ENCODE measurements at regions not wholly inside any gene's neighbourhood (a gene's known extent, or its start where the extent isn't known, plus 50 kb on each side); places are given as distances from the start of the nearest gene placed in this dataset.
"Not testable (repeated sequence)": the region's sequence is repeated elsewhere in the genome, so short reads cannot be mapped to it uniquely, and the experiment has no call there.

DNA sequence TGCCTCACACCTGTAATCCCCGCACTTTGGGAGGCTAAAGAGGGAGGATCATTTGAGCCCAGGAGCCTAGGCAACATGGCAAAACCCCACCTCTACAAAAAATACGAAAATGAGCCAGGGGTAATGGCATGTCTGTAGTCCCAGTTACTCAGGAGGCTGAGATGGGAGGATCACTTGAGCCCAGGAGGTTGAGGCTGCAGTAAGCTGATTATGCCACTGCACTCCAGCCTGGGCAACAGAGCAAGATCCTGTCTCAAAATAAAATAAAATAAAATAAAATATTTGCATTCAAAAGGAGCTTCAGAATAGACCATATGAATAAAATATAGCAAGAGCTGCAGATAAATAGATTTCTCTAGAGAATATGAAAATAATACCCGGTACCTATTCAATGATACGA is 71.5 kb upstream of the ATF7IP2 start:
- no peak for DNase-seq (ENCODE audit: low read depth)

DNA sequence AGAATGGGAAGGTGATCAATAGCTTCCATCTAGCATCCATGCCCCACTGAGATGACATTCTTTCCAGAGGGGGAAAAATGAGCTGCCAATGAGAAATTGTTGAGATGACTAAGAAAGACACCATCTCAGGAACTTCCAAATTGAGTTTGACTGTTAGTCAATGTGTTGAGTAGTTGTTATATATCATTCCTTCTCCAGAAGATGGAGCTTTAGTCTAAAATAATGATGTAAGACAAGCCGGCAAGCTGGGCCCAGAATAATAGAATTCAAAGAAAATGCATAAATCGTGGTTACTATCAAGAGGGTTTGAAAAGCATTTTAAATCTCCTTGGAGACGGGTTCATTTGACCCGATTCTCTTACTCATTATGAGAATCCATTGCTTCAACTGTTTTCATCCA is 71.0 kb upstream of the ATF7IP2 start:
- DNase-seq (ENCODE audit: low read depth): no peak

DNA sequence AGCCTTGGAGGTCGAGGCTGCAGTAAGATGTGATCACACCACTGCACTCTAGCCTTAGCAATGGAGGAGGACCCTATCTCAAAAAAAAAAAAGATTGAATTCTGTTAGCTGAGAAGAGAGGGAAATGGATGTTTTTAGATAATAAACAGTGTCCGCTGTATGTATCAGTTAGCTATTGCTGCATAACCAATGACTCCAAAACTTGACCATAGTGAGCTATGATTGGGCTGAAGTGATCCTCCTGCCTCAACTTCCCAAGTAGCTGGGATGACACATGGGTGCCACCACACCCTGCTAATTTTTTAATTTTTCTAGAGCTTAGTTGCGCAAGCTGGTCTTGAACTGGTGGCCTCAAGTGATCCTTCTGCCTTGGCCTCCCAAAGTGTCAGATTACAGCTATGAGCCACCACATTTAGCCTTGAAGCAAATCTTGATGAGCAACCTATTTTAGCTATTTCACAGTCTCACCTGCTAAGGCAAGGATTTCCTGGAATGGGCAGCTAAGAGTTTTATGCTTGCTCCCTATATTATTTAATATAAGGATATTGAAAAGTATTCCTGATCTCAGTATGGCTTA is 68.3 kb upstream of the ATF7IP2 start:
- no peak for DNase-seq (ENCODE audit: low read depth)

DNA sequence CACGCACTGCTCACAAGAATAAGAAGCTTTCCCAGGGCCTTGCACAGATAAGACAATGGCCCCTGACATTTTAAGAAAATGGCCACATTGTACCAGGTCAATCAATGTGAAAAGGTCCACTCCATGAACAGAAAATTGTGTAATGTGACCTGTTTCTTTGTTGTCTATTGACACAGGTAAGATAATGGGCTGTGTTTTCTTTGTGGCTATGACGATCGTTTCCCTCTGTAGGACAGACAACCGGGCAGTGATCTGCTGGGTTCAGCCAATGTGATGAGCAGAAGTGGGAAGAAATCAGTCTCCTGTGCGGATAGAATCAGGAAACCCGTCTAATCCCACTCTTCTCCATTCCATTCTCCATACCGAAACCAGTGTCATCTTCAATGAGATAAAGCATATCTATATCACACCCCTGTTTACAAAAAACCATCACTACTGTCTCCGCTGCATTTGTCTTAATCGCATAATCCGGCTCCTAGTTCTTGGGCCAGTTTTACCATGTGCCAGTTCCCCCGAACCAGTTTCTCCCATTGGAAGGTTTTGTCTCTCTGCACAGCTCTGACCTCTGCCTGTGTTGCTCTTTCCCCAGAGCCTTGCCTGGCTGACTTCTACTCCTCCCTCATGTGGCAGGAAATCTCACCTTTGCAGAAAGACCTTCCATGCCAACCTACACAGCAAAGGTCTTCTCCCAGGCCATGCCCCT is 66.9 kb upstream of the ATF7IP2 start:
- DNase-seq (ENCODE audit: low read depth): no peak

DNA sequence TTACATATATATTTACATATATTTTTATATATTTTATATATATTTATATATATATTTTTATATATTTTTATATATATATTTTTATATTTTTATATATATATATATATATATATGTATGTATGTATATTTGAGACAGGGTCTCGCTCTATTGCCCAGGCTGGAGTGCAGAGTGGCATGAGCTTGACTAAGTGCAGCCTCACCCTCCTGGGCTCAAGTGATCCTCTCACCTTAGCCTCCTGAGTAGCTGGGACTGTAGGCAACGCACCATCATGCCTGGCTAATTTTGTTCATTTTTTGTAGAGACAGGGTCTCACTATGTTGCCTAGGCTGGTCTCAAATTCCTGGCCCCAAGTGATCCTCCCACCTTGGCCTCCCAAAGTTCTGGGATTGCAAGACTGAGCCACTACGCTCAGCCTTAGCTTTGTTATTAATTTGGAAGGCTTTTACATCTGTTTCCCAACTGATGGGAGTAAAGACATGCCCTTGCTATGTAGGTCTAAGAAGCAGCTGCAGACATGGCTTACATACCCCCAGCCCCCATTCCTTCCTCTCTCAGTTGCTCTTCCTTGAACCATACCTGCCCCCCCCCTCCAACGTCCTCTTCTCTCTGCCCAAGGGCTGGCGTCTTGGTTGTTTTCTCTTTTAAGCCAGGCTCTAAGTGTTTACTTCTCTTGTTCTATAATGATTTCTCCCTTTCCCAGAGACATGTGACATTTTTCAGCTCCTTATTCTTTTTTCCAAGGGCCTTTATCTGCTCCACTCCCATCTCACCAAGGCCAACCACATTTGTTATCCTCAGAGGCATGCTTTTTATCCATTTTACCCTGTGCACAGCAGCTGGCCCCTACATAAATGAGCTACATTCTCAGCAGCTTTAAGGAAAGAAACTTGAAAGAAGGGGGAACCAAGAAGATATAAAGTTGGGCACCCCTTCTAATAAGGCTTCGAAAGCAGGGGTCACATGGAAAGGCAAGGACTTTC is 64.2 kb upstream of the ATF7IP2 start:
- DNase-seq (ENCODE audit: low read depth): no peak

DNA sequence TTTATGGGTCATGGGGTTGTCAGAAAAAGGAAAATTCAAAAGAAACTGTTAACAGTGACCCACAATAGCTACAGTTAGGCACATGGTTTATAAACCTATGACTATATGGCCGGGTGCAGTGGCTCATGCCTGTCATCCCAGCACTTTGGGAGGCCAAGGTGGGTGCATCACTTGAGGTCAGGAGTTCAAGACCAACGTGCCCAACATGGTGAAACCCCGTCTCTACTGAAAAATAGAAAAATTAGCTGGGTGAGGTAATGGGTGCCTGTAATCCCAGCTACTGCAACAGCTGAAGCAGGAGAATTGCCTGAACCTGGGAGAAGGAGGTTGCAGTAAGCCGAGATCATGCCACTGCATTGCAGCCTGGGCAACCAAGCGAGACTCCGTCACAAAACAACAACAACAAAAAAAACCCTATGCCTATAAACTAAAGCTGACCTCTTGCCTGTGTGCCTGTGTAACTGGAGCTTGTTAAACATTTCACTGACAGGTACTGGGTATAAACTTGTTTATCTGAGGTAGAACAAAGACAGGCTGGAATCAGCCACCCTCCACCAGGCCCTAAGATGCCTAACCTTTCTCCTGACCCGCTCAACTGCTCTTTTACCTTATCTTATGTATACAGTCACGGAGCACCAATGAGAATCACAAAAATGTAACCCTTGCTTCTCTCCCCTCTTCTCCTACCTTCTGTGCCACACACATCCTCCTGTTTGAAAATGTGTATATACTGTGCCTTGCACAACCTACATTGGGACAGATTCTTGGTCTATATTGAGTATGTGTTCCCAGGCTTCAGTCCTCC is 62.9 kb upstream of the ATF7IP2 start:
- no peak for DNase-seq (ENCODE audit: low read depth)

DNA sequence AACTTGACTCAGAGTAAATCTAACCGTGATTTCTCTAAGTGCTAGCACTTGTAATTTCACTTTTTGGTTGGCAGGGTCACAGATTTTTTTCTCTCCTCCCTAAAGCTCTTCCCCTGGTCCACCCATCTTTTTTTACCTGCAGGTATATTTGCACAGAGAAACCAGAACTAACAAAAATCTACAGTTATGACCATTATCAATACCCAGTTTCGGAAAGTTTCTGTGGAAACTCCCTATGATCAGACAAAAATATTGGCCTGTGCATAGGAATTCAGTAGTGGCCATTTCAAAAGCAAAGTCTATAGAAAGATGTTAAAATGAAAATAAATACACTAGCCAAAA is 62.4 kb upstream of the ATF7IP2 start:
- no peak for DNase-seq (ENCODE audit: low read depth)

DNA sequence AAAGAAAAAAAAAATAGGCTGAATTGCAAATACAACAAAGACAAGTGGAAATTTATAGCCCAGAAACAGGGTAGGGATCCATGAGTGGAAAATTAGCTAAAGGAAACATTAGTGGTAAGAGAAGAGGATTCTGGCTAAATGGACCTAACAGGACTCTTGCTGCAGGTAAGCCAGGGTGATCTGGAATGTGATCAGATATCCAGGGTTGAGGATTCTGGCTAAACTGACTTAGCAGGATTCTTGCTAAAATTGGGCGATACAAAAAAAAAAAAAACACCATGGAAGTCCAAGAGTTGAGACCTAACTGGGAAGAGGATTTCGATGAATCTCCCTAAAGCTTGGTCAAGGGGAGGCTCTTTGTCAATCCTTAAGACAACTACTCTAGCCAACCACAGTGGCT is 61.7 kb upstream of the ATF7IP2 start:
- DNase-seq (ENCODE audit: low read depth): no peak

DNA sequence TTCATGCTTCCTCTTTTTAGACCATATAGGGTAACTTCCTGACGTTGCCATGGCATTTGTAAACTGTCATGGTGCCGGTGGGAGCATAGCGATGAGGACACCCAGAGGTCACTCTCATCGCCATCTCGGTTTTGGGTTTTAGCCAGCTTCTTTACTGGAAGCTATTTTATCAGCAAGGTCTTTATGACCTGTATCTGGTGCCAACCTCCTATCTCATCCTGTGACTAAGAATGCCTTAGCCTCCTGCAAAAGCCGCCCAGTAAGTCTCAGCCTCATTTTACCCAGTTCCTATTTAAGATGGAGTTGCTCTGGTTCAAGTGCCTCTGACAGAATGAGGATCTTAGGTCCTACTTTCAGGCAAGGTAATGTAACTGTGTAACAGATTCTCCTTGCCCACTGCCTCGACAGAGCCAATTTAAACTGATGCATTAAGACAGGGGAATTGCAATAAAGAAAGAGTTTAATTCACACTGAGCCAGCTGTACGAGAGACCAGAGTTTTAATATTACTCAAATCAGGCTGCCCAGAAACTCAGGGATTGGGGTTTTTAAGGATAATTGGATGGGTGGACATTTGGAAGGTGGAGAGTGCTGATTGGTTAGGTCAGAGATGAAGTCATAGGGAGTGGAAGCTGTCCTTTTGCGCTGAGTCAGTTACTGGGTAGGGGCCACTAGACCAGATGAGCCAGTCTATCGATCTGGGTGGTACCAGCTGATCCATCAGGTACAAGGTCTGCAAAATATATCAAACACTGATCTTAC is 59.9 kb upstream of the ATF7IP2 start:
- DNase-seq (ENCODE audit: low read depth): no peak

DNA sequence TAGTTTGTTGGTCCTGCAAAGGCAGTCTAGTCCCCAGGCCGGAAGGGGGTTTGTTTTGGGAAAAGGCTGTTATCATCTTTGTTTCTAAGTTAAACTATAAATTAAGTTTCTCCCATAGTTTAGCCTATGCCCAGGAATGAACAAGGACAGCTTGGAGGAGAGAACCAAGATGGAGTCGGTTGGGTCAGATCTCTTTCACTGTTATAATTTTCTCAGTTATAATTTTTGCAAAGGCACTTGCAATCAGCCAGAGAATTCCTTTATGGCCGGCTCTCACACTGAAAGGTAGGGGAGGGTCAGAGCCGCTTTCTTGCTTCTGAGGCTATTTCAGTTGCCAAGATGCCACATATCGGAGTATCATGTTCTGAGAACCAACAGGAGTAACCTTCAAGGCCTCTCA is 59.2 kb upstream of the ATF7IP2 start:
- no peak for DNase-seq (ENCODE audit: low read depth)

DNA sequence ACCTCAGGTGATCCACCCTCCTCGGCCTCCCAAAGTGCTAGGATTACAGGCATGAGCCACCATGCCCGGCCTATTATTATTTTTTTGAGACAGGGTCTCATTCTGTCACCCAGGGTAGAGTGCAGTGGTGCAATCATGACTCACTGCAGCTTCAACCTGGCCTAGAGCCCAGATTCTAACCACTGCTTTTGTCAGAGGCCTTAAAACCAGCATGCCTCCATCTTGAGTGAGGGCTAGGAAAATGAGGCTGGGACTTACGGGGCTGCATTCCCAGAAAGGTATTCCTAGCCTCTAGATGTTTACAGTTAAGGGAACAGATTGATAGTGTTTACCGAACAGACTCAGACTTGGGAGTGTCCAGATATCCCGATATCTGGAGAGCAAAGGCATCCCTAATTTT is 57.6 kb upstream of the ATF7IP2 start:
- not testable (repeated sequence) for DNase-seq (ENCODE audit: low read depth)

DNA sequence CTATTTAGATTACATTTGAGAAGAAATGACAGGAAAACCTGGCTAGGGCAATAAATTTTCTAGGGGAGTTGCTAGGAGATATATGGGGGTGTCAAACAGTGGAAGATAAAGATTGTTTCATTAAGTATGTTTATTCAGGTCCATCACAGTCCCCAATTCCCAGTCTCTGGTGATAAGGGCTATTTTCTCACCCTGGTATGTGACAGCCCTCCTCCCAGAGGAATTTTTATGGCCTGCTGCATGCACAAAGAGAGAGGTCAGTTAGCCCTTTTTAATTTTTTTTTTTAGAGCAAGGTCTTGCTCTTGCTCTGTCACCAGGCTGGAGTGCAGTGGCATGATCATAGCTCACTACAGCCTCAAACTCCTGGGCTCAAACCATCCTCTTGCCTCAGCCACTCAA is 53.6 kb upstream of the ATF7IP2 start:
- no peak for DNase-seq (ENCODE audit: low read depth)

DNA sequence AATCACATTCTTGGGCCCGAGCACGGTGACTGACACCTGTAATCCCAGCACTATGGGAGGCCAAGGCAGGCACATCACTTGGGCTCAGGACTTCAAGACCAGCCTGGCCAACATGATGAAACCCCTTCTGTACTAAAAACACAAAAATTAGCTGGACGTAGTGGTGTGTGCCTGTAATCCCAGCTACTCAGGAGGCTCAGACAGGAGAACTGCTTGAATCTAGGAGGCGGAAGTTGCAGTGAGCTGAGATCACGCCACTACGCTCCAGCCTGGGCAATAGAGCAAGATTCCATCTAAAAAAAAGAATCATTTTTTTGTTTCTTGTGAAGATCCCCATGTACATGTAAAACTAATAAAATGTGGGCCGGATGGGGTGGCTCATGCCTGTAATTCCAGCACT is 53.1 kb upstream of the ATF7IP2 start:
- no peak for DNase-seq (ENCODE audit: low read depth)

DNA sequence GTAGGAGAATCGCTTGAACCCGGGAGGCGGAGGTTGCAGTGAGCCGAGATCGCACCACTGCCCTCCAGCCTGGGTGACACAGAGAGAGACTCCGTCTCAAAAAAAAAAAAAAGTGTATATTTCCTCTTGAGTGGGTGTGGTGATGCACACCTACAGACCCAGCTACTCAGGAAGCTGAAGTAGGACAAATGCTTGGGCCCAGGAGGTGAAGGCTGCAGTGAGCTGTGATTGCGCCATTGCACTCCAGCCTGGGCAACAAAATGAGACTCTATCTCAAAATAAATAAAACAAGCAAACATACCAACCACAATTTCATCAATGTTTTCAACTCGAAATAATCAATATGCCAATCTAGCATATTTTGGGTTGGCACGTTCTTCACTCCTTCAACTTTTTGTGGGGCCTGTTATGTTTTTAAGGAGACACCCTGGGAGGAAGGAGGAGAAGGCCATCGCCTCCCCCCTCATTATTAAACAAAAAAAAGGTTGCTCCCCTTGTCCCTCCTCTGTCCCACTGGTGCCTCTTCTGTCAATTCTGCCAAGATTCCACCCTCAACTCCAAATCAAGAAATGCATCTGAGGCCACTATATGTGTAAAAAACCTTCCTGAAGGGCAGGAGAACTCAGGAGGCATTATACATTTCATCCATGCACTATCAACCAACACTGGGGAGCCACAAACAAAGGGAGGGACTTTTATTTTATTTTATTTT is 52.4 kb upstream of the ATF7IP2 start:
- no peak for DNase-seq (ENCODE audit: low read depth)

DNA sequence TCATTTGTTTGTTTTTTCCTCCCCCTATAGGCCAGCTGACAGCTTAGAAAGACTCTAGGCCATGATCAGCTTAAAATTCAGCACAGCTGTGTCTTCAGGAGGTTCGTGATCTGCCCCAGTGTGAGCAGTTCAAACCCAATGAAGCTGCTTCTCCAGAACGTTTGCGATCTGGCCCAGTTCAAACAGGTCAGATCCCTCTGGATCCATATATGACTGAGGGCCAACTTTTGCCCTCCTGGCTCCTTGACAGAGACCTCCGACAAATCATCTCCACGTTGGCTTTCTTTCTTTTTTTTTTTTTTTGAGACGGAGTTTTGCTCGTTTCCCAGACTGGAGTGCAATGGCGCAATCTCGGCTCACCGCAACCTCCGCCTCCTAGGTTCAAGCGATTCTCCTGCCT is 50.2 kb upstream of the ATF7IP2 start:
- DNase-seq (ENCODE audit: low read depth): no peak

Measured in activated T-cell treated with anti-CD3 and anti-CD28 coated beads for 1 hour (primary cell).